Astrocyte (in vitro differentiated cells and primary cell): ENCODE measurements at regions not wholly inside any gene's neighbourhood (a gene's known extent, or its start where the extent isn't known, plus 50 kb on each side); places are given as distances from the start of the nearest gene placed in this dataset.

ENCODE experiments used
- DNase-seq: peaks from one replicate; pipeline ENCODE4 v3.0.0-alpha.2; 2010; ENCODE audit warnings: low read depth
- FAIRE-seq: peaks from 2 replicates; lab custom pipeline; 2011; peaks lifted over from hg19 to GRCh38; lab: Jason Lieb, UNC
- H2AFZ ChIP-seq: 2 replicates; pipeline ENCODE4 v1.6.0; 2012; ENCODE audit warnings: low read depth, low read length, inconsistent platforms
- H3K27ac ChIP-seq: 2 replicates; pipeline ENCODE4 v1.5.1; 2011; ENCODE audit warnings: low read depth, low read length, inconsistent platforms
- H3K27me3 ChIP-seq: 2 replicates; pipeline ENCODE4 v1.6.0; 2011; ENCODE audit warnings: low read length, inconsistent platforms; ENCODE audit not compliant: insufficient read depth
- H3K36me3 ChIP-seq: 2 replicates; pipeline ENCODE4 v1.5.1; 2011; ENCODE audit warnings: low read length, inconsistent platforms; ENCODE audit not compliant: insufficient read depth
- H3K4me1 ChIP-seq: 2 replicates; pipeline ENCODE4 v1.5.1; 2011; ENCODE audit warnings: low read length, inconsistent platforms; ENCODE audit not compliant: insufficient read depth
- H3K4me2 ChIP-seq: 2 replicates; pipeline ENCODE4 v1.6.0; 2012; ENCODE audit warnings: low read length, inconsistent platforms
- H3K4me3 ChIP-seq: 2 replicates; pipeline ENCODE4 v1.5.1; 2011; ENCODE audit warnings: low read depth, mild to moderate bottlenecking, low read length, inconsistent platforms; ENCODE audit not compliant: insufficient read depth
- H3K79me2 ChIP-seq: 2 replicates; pipeline ENCODE4 v1.6.0; 2012; ENCODE audit warnings: mild to moderate bottlenecking, low read length, inconsistent platforms; ENCODE audit not compliant: insufficient read depth
- H3K9ac ChIP-seq: 2 replicates; pipeline ENCODE4 v1.6.0; 2012; ENCODE audit warnings: mild to moderate bottlenecking, low read length, inconsistent platforms
- H3K9me3 ChIP-seq: 2 replicates; pipeline ENCODE4 v1.5.1; 2012; ENCODE audit warnings: low read depth, mild to moderate bottlenecking, low read length, inconsistent platforms; ENCODE audit not compliant: insufficient read depth
- H4K20me1 ChIP-seq: 2 replicates; pipeline ENCODE4 v1.6.0; 2012; ENCODE audit warnings: low read length, inconsistent platforms; ENCODE audit not compliant: insufficient read depth
- H3K27ac Mint-ChIP-seq: one replicate; pipeline ENCODE4 v1.8.0; 2021; ENCODE audit warnings: mild to moderate bottlenecking, mixed read lengths; ENCODE audit not compliant: unreplicated experiment
- H3K27me3 Mint-ChIP-seq: one replicate; pipeline ENCODE4 v1.8.0; 2021; ENCODE audit warnings: low read depth, mixed read lengths; ENCODE audit not compliant: unreplicated experiment
- H3K36me3 Mint-ChIP-seq: one replicate; pipeline ENCODE4 v1.8.0; 2021; ENCODE audit warnings: low read depth, mixed read lengths; ENCODE audit not compliant: unreplicated experiment
- H3K4me1 Mint-ChIP-seq: one replicate; pipeline ENCODE4 v1.8.0; 2021; ENCODE audit warnings: low read depth, mixed read lengths; ENCODE audit not compliant: unreplicated experiment
- H3K4me3 Mint-ChIP-seq: one replicate; pipeline ENCODE4 v1.8.0; 2021; ENCODE audit warnings: mild to moderate bottlenecking, moderate library complexity, mixed read lengths; ENCODE audit not compliant: unreplicated experiment
- H3K9me3 Mint-ChIP-seq: one replicate; pipeline ENCODE4 v1.8.0; 2021; ENCODE audit warnings: mild to moderate bottlenecking, mixed read lengths; ENCODE audit not compliant: unreplicated experiment
- CTCF ChIP-seq: IDR thresholded peaks from 2 replicates; pipeline ENCODE4 v1.5.1; 2011; ENCODE audit warnings: low read depth, mild to moderate bottlenecking, inconsistent platforms, low read length, moderate library complexity; ENCODE audit not compliant: insufficient read depth
- EZH2 ChIP-seq: IDR thresholded peaks from 2 replicates; pipeline ENCODE4 v1.6.1; 2012; ENCODE audit warnings: mild to moderate bottlenecking, low read length, inconsistent platforms; ENCODE audit not compliant: insufficient read depth

GRCh38 chr2:129205766-129206165, 773.7 kb upstream of the RAB6C start:
- no peaks in the 10 kb centered on the region for H3K4me1 ChIP-seq
- H3K4me3 ChIP-seq = no peak overlapping the region
- no peak for FAIRE-seq
- Mint-ChIP-seq H3K36me3 (no peaks in the 10 kb centered on the region), H3K4me1 (peaks cover 9% of the 10 kb centered on the region), H3K27me3 (peaks cover 10% of the 10 kb centered on the region), H3K27ac (no peak overlapping the region), H3K4me3 (no peak overlapping the region), H3K9me3 (no peaks in the 10 kb centered on the region)
- no peaks in the 10 kb centered on the region for H3K9me3 ChIP-seq
- H3K36me3 ChIP-seq = no peaks in the 10 kb centered on the region
- H3K4me2 ChIP-seq = no peak overlapping the region
- H3K27me3 ChIP-seq = no peaks in the 10 kb centered on the region
- no peak for TF ChIP-seq EZH2
- no peak for TF ChIP-seq CTCF
- no peak for DNase-seq
- no peak overlapping the region for H3K9ac ChIP-seq
- H2AFZ ChIP-seq = no peak overlapping the region
- no peaks in the 10 kb centered on the region for H4K20me1 ChIP-seq
- H3K27ac ChIP-seq = no peak overlapping the region
- H3K79me2 ChIP-seq = no peaks in the 10 kb centered on the region

- Mint-ChIP-seq H3K27ac (no peak overlapping the region), H3K9me3 (no peaks in the 10 kb centered on the region), H3K36me3 (no peaks in the 10 kb centered on the region), H3K27me3 (no peaks in the 10 kb centered on the region), H3K4me3 (no peak overlapping the region), H3K4me1 (no peaks in the 10 kb centered on the region)
- Histone ChIP-seq H3K79me2 (no peaks in the 10 kb centered on the region), H4K20me1 (no peaks in the 10 kb centered on the region), H3K4me2 (no peak overlapping the region), H3K4me3 (no peak overlapping the region), H2AFZ (no peak overlapping the region), H3K9ac (no peak overlapping the region), H3K27ac (no peak overlapping the region), H3K4me1 (no peaks in the 10 kb centered on the region), H3K36me3 (no peaks in the 10 kb centered on the region), H3K27me3 (no peaks in the 10 kb centered on the region), H3K9me3 (no peaks in the 10 kb centered on the region)
- TF ChIP-seq EZH2 = no peak
- TF ChIP-seq CTCF = no peak
- FAIRE-seq (no peak), DNase-seq (no peak)
Measured at GRCh38 chr2:129212299-129212958, 767.0 kb upstream of the RAB6C start.

GRCh38 chr2:129224022-129224421, 755.4 kb upstream of the RAB6C start:
- no peak overlapping the region for H2AFZ ChIP-seq
- no peak for FAIRE-seq

More at GRCh38 chr2:129224022-129224421, 755.4 kb upstream of the RAB6C start:
- H3K9me3 Mint-ChIP-seq = no peaks in the 10 kb centered on the region
- H3K4me1 ChIP-seq = no peaks in the 10 kb centered on the region
- H3K4me2 ChIP-seq = no peak overlapping the region
- peaks cover 24% of the 10 kb centered on the region for H3K27me3 Mint-ChIP-seq
- H3K4me3 Mint-ChIP-seq = no peak overlapping the region
- no peaks in the 10 kb centered on the region for H3K36me3 Mint-ChIP-seq
- H4K20me1 ChIP-seq = no peaks in the 10 kb centered on the region
- DNase-seq = no peak
- no peaks in the 10 kb centered on the region for H3K36me3 ChIP-seq
- no peak overlapping the region for H3K27ac ChIP-seq
- H3K27me3 ChIP-seq = peaks cover 2% of the 10 kb centered on the region
- H3K4me3 ChIP-seq = no peak overlapping the region
- TF ChIP-seq EZH2 (no peak), CTCF (no peak)
- no peak overlapping the region for H3K27ac Mint-ChIP-seq
- H3K79me2 ChIP-seq = no peaks in the 10 kb centered on the region
- no peak overlapping the region for H3K9ac ChIP-seq
- H3K4me1 Mint-ChIP-seq = no peaks in the 10 kb centered on the region
- H3K9me3 ChIP-seq = no peaks in the 10 kb centered on the region
